C4-2B (cell line): ENCODE measurements at regions not wholly inside any gene's neighbourhood (a gene's known extent, or its start where the extent isn't known, plus 50 kb on each side); places are given as distances from the start of the nearest gene placed in this dataset.

ENCODE experiments used
- H3K27ac ChIP-seq: fragments of 450-650 bp; 2 replicates; pipeline ENCODE4 v1.5.1; 2017
- CTCF ChIP-seq: fragments of 450-650 bp; conservative IDR thresholded peaks from 2 replicates; pipeline ENCODE4 v1.5.1; 2017; ENCODE audit warnings: mild to moderate bottlenecking
- ZFX ChIP-seq: fragments of 450-650 bp; IDR thresholded peaks from 2 replicates; pipeline ENCODE4 v1.6.1; 2017

DNA sequence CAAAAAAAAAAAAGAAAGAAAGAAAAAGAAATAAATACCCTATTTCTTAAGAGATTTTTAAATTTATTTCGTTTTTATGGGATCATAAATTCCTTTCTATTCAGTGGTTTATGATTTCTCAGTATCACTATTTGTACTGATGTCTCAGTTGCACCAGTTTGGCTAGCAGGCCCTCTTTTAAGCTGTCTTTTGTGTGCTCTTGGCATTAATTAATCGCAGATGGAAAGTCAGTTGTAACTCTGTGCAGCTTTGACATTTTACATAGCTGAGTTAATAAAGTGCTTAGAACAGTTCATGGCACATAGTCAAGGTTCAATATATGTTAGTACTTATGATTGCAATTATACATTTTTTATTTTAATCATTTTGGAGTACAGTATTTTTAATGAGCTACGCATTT is 123.7 kb upstream of the NUDT6 start:
- TF ChIP-seq ZFX, result no peak
- TF ChIP-seq CTCF, result no peak
- no peak overlapping the region for H3K27ac ChIP-seq

- TF ChIP-seq CTCF, result no peak
- TF ChIP-seq ZFX, result no peak
- H3K27ac ChIP-seq, result no peak overlapping the region
Measured at GRCh38 chr4:123050018-123050417, 127.6 kb upstream of the NUDT6 start.

DNA sequence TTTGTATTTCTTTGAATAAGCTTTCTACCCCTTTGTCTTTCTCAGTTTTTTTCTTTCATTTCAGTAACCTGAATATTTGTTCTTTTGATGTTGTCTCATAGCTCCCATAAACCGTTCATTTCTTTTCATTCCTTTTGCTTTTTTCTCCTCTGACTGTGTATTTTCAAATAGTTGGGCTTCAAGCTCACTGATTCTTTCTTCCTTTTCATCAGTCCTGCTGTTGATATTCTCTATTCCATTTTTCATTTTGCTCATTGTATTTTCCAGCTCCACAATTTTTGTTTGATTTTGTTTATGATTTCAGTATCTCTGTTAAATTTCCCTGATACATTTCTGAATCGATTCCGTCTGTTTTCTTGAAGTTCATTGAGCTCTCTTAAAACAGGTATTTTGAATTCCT is 129.6 kb upstream of the NUDT6 start:
- TF ChIP-seq ZFX (no peak), CTCF (no peak)
- no peak overlapping the region for H3K27ac ChIP-seq

GRCh38 chr4:123055943-123056342 is 133.5 kb upstream of the NUDT6 start:
- H3K27ac ChIP-seq, result no peak overlapping the region
- TF ChIP-seq CTCF, result no peak
- TF ChIP-seq ZFX, result no peak

- TF ChIP-seq CTCF (no peak), ZFX (no peak)
- no peak overlapping the region for H3K27ac ChIP-seq
Measured at GRCh38 chr4:123060039-123060770, 137.8 kb upstream of the NUDT6 start.

DNA sequence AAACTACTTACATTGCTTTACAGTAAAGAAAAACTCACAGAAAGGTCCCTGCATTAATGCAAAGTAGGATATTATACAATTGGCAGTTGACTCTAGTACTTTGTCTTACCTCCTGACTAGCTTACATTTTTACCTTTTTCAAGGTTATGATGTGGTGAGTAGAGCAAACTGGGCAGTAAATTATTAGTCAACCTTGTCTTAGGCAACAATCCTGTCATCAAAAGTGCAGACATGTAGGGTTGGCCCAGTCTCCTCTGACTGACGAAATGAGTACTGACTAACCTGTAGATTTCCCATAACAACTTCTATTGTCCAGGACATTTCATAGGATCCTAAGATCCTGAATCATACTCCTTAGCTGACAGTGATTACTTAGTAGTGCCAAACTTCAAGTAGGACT is 142.0 kb upstream of the NUDT6 start:
- TF ChIP-seq CTCF (no peak), ZFX (no peak)
- H3K27ac ChIP-seq, result no peak overlapping the region

DNA sequence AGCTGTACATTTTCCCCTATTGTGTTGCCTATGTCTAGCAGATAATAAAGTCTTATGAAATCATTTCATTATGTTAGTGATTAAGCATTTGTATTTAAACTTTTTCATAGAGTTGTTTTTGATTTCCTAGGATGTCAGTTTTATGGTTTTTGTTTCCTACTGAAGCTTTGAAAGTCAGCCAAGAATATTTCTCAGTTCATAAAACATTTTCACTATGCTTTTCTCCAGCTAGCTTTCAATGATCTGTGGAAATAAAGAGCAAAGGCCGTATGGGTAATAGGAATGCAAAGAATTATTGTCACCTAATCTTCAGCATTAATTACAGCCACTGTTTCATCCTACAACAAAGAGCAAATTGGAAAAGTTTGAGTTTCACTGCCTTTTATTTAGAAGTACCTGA is 145.7 kb upstream of the NUDT6 start:
- H3K27ac ChIP-seq, result no peak overlapping the region
- TF ChIP-seq CTCF (no peak), ZFX (no peak)
